HG02642 (cell line): ENCODE measurements at regions not wholly inside any gene's neighbourhood (a gene's known extent, or its start where the extent isn't known, plus 50 kb on each side); places are given as distances from the start of the nearest gene placed in this dataset.

Source experiments
- ATAC-seq: cut with Tn5 transposase; IDR thresholded peaks from one replicate; pipeline ENCODE4 v1.9.1; 2021; ENCODE audit warnings: mild to moderate bottlenecking; ENCODE audit not compliant: unreplicated experiment, poor library complexity

GRCh38 chr2:190807886-190808285, 72.7 kb upstream of the GLS start:
- no peak for ATAC-seq

GRCh38 chr2:190809139-190809764, 71.4 kb upstream of the GLS start:
- no peak for ATAC-seq

GRCh38 chr2:190809876-190810525, 70.6 kb upstream of the GLS start:
- no peak for ATAC-seq

- no peak for ATAC-seq
Measured at GRCh38 chr2:190810981-190811587, 69.5 kb upstream of the GLS start.

GRCh38 chr2:190811811-190812210, 68.8 kb upstream of the GLS start:
- ATAC-seq, result no peak

GRCh38 chr2:190812506-190813294, 67.9 kb upstream of the GLS start:
- no peak for ATAC-seq

- ATAC-seq, result no peak
Measured at GRCh38 chr2:190815226-190815625, 65.4 kb upstream of the GLS start.

- ATAC-seq, result no peak
Measured at GRCh38 chr2:190817082-190817481, 63.5 kb upstream of the GLS start.

- no peak for ATAC-seq
Measured at GRCh38 chr2:190819840-190820301, 60.8 kb upstream of the GLS start.

GRCh38 chr2:190820416-190820815, 60.2 kb upstream of the GLS start:
- ATAC-seq, result no peak

- no peak for ATAC-seq
Measured at GRCh38 chr2:190822043-190822442, 58.6 kb upstream of the GLS start.

GRCh38 chr2:190827720-190828119, 52.9 kb upstream of the GLS start:
- ATAC-seq, result no peak

- no peak for ATAC-seq
Measured at GRCh38 chr2:190829642-190830041, 51.0 kb upstream of the GLS start.
